HG03066 (cell line): ENCODE measurements at regions not wholly inside any gene's neighbourhood (a gene's known extent, or its start where the extent isn't known, plus 50 kb on each side); places are given as distances from the start of the nearest gene placed in this dataset.
A peak's percentile ranks its signal among the peaks of the same experiment; 100 is the strongest.
"Not testable (repeated sequence)": the region's sequence is repeated elsewhere in the genome, so short reads cannot be mapped to it uniquely, and the experiment has no call there.

Experiments used
- ATAC-seq: cut with Tn5 transposase; IDR thresholded peaks from one replicate; pipeline ENCODE4 v1.9.1; 2021; ENCODE audit warnings: low read depth; ENCODE audit not compliant: unreplicated experiment

DNA sequence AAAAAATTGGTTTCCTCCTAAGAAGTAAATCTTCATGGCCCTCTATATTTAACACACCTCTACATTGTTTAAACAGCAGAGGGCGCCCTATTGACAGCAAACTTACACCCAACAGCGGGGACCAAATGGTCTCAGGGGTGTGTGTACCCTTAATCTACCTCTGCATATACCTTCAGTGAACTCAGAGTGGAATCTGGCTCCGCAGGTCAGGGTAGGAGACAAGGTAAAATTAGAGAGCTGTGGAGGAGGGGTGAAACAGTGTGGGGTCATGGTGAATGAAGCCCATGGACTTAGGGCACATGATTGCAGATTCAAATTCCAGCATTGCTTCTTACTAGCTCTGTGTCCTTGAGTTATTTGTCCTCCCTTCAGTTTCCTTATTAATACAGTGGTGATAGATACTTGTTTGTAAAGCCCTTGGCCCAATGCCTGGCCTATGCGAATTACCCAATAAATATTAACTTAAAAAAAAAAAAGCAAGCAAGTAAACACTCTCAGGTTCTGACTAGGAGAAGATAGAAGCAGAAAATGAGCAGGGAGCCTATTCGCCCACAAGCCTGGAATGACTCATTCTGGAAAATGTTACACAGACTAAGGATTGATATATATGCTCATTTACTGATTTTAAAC lies 122.9 kb downstream of the CAVIN4 start:
- no peak for ATAC-seq

DNA sequence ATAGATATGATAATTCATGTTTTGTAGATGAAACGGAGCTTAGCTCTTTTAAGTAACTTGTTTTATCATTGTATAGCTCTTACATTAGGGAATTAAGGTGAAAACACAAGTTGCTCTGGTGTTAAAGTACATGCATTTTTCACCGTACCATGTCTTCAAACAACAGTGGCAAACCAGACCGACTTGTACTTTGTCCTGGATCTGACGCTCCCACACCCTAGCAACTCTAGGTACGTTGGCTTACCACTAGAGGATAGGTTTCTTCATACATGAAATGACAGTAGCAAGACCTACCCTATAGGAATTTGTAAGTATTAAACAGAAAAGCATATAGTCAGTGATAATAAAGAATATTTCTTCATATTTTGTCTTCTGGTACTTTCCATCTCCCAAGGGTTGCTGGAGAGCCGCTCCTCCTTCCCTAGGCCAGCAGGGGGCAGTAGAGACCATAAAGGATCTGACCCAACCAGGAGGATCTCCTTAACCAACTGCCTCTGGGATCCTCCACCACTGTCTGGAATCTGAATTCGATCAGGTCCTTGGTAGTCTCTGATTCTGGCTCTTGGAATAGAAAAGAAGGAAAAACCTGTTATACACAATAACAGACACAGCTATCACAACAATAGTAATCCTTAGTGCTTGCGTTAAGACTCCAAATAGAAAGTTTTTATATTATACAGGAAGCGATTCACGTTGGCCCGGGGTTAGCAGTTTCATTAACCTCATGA lies 136.7 kb downstream of the CAVIN4 start:
- ATAC-seq: peak; percentile 73

DNA sequence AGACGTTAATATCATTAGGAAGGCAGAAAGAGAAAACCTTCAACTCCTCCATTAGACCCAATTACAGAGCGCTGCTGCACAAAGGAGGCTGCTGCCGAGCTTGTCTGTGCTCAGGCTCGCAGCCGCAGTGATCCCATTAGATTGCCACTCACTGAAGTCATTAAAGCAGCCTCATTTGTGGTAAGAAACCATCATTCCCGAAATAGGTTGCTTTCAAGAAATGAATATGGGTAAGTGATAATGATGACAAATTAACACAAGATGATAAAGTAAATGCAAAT lies 137.2 kb downstream of the CAVIN4 start:
- no peak for ATAC-seq

DNA sequence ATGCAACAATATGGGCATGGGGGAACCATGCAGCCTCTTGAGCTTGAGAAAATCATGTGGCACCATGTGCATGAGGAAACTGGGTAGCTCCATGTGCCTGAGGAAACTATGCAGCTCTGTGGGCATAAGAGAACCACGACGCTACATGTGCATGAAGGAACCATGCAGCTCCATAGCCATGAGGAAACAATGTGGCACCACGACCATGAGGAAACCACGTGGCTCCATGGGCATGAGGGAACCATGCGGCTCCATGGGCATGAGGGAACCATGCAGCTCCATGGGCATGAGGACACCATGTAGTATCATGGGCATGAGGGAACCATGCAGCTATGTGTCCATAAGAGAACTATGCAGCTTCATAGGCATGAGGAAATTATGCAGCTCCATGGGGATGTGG lies 140.8 kb downstream of the CAVIN4 start:
- ATAC-seq: no peak

DNA sequence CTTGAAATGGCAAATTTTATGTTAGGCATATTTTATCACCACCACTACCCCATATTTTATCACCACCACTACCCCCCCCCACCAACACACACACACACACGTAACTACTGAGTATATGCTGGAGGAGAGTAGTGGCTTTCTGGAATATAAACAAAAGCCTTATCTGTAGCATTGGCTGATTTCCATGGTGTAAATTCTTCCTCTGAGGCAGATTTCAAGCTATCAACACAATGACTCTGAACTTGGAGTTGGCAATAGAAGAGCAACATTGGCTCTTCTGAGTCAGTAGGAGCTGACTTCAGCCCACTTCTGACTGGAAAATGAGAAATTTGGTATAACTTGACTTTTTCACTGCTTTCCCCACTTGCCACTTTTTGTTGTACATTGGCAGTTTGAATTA lies 143.0 kb downstream of the CAVIN4 start:
- ATAC-seq: no peak

DNA sequence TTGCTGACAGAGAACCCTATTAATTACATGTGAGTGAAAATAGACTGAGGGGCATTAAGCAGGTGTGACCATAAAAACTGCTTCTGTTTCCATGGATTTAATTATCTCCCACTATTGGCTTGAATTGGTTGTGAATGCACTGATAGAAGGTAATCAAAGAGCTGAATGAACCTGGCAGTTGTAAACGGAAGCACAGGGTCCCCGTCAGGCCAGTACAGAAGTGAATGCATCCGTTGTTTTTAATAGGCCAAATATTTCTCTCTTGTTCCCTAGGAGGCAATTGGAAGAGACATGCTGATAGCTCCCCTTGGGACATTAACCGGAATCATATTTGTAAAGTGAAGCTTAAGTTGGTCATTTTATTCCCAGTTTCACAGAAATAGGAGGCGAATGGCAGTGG lies 147.0 kb downstream of the CAVIN4 start:
- no peak for ATAC-seq

DNA sequence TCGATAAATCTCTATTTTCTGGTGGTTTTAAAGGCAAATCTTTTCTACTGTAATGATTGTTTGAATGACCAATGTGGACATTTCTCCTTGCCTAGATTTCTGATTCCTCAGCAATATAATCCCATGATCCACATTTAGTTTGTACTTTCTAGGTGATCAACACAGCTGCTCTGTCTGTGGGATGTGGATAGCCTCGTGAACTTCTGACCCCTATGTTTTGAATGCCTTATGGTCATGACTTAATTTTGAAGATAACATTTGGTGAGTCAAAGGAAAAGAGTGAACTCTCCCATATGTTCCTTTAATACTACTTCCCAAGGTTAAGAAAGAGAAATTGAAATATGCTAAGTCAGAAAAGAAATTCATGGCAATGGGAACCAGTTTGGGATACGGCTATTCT lies 147.5 kb downstream of the CAVIN4 start:
- no peak for ATAC-seq

DNA sequence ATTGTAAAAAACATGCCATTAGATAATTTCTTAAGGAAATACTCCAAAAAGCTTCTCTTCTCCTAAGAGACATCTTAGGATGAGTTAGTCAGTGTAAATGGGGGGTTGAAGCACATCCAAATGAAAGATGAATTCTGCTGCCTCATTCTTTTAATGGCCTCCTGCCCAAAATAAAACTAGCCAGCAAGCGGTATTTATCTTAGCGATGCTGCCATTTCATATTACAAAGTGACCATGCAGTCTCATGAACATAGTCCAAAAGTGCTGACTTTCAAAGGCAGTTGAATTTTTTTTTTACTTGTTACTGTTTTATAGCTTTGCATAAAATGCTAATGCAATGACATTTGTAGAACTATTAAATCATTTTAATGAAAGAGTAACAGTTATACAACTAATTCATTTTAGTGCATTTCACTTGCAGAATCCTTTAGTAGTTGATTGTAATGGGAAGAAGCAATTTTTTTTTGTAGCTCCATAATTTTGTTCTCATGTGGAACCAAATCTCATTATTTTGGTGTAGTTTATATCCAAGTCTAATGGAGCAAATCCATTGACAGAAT lies 151.5 kb downstream of the CAVIN4 start:
- no peak for ATAC-seq

DNA sequence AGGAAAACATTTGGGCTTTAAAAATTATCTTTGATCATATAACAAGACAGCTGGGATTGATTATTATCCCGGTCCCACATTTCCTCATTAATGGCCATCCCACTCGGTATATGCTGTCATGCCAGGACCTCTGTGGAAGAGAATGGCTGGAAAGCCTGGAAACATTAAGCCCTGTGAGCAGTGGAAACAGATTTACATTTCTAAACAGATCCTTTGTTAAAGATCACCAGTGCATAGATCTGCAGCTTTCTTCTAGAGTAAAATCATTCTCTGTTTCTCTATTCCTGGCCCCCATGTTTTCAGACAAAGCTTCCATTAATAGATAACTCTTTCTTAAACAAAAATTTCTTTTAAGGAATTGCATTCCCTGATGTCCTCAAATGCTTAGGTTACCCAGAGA lies 152.2 kb downstream of the CAVIN4 start:
- no peak for ATAC-seq

DNA sequence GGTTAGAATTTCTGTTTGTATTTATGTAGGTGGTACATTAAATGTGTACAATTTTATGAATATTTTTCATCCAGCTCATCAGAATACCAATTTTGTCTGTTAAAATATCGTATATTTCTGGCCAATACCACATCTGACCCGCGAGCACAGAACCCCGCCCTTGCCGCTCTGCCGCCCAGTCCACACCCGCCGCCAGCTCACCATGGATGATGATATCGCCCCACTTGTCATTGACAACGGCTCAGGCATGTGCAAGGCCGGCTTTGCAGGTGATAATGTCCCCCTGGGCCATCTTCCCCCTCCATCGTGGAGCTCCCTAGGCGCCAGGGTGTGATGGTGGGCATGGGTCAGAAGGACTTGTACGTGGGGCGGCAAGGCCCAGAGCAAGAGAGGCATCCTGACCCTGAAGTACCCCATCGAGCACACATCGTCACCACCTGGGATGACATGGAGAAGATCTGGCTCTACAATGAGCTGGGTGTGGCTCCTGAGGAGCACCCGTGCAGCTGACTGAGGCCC lies 153.2 kb downstream of the CAVIN4 start:
- no peak for ATAC-seq

DNA sequence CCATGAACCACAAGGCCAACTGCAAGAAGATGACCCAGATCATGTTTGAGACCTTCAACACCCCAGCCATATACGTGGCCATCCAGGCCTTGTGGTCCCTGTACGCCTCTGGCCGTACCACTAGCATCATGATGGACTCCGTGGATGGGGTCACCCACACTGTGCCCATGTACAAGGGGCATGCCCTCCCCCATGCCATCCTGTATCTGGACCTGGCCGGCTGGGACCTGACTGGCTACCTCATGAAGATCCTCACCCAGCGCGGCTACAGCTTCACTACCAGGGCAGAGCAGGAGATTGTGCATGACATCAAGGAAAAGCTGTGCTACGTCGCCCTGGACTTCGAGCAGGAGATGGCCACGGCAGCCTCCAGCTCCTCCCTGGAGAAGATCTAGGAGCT lies 153.7 kb downstream of the CAVIN4 start:
- no peak for ATAC-seq

DNA sequence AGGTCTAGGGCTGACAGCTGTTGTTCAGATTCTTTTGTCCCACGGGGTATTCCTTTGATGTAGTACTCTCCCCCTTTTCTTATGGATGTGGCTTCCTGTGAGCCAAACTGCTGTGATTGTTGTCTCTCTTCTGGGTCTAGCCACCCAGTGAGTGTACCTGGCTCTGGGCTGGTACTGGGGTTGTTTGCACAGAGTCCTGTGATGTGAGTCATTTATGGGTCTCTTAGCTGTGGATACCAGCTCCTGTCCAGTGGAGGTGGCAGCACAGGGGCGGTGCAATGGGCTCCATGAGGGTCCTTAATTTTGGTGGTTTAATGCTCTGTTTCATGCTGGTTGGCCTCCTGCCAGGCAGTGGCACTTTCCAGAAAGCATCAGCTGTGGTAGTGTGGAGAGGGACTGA lies 161.3 kb downstream of the CAVIN4 start:
- no peak for ATAC-seq

DNA sequence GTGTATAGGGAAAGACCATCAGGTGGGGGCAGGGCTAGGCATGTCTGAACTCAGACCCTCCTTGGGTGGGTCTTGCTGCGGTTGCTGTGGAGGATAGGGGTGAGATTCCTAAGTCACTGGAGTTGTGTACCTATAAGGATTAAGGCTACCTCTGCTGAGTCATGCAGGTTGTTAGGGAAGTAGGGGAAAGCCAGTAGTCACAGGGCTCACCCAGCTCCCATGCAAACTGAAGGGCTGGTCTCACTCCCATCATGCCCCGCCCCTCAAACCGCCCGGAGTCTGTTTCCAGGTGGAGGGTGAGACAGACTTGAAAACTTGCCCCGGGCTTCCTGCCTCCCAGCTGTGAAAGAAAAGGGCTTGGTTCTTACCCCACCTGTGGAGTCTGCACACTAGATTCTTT lies 161.8 kb downstream of the CAVIN4 start:
- ATAC-seq: no peak

DNA sequence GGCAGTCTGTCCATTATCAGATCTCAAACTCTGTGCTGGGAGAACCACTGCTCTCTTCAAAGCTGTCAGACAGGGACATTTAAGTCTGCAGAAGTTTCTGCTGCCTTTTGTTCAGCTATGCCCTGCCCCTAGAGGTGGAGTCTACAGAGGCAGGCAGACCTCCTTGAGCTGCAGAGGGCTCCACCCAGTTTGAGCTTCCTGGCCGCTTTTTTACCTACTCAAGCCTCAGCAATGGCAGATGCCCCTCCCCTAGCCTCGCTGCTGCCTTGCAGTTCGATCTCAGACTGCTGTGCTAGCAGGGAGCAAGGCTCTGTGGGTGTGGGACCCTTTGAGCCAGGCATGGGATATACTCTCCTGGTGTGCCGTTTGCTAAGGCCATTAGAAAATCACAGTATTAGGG lies 171.1 kb downstream of the CAVIN4 start:
- ATAC-seq: not testable (repeated sequence)

DNA sequence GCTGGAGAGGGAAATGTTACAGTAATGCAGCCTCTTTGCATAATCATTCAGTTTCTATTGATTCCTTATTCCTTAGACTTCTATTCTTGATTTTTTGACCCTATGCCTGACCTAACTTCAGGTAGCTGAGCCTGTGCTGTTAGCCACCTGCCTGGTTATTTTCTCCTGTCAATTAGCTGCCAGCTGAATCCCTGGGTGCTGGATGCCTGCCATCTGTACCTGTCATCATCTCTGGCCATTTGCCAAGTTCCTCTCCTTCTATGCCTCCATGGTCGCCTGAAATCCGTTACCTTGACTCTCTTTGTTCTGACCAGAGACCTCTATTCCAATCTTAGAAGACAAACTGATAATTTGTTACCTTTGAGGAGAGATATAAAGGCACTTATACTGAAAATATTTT lies 178.3 kb downstream of the CAVIN4 start:
- no peak for ATAC-seq

DNA sequence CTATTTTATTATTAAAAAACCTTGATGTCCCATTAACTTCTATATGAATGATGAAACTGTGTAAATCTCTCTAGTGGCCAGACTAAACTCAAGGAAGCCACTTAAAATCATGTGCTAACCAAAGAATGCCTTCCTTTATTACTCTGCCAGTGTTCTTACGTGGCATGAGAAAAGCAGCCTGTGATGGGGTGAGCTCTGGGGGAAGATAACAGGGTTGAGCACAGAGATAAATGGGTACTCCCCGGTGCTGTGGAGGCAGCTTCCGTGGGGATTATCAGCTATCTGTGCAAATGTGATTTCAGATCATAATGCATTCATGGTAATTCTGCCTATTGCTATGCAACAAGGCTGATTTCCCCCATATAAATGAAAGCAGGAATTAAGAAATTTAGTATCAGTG lies 181.3 kb downstream of the CAVIN4 start:
- ATAC-seq: no peak

DNA sequence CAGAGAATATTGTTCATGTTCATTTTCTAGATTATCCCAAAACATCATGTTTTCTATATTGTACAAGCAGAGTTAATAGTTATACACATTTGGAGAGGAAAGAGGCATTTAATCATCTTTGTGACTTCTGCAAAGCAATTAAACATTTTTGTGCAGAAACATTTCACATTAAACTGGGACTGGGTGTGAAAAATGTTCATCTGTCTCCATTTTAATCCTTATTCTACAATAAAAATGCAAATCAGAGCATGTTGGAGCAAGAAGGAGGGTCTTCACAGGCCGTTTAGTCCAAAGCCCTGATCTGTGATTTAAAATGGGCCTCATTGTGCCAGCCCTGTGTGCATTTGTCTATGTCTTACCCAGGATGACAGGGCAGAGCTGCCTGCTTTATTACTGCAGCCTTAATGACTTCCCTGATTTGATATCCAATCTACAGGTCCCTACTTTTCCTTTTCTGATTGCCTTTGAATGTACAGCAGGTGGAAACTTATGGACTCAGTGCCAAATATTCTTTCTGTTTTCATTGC lies 183.5 kb downstream of the CAVIN4 start:
- no peak for ATAC-seq

DNA sequence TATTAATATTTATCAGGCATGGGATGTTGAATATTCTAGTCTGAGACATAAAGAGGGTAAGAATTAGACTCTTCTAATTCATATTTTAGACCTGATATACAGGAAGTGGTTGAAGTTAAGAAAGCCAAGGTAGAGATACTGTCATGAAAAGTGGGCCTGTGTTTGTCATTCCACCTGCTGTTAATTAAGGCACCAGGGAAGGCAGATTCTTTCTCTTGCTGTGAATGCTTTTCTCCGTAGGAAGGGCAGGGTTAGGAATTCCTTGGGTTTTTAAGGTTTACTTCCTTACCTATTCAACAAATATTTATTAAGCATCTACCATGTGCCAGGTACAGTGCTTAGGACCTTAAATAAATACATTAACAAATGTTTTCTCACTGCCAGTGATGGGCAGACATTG lies 196.4 kb downstream of the CAVIN4 start:
- ATAC-seq: no peak

DNA sequence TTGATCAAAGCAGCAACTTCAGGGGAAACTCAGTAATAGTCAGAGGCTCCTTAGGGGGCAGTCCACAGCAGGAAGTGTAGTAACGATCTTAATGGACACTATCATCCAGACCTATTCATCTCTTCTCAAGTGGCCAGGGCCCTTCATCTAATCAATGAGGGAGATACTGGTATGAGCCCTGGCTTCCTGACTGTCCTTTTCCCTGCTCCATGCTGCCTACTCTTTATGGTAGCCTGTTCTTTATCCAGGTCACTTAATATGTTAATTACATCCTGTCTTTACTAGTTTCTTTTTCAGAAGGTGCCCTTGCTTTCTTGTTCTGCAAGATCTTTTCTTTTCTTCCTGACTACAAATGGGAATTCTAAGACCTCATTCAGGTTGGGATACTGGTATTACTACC lies 197.1 kb downstream of the CAVIN4 start:
- ATAC-seq: no peak

DNA sequence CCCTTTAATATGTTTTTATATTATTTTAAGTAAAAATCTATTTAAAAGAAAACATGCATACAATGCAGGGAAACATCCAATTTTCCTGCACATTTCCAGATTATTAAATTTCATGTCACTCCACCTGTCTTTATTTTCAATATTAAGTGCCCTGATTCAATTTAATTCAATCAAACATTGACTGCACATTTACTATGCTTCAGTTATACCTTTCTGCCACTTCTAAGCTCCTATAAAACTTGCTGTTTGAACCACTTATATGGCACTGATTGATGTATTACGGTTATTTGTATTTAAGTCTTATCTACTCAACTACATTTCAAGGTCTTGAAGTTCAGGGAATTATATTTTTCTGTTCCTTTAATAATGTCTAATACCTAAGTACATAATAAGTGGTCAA lies 198.0 kb downstream of the CAVIN4 start:
- no peak for ATAC-seq

DNA sequence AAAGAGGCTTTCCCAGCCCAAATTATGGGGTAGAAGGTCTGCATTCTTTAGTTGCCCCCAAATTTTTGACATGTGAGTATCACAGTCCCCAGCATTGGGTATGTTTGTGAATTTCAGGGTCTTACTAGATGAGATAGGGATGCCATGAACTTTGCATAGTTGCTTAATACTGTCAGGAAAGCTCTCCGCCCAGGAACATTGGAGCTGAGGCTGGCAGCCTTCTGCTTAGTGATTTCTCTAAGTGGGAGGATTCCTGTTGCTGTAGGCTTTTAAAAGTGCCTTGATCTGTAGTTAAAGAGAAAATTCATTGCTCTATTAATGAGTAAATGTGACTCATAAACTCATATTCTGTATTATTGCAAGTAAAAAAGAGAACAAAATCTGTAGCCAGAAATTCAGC lies 206.9 kb downstream of the CAVIN4 start:
- no peak for ATAC-seq

DNA sequence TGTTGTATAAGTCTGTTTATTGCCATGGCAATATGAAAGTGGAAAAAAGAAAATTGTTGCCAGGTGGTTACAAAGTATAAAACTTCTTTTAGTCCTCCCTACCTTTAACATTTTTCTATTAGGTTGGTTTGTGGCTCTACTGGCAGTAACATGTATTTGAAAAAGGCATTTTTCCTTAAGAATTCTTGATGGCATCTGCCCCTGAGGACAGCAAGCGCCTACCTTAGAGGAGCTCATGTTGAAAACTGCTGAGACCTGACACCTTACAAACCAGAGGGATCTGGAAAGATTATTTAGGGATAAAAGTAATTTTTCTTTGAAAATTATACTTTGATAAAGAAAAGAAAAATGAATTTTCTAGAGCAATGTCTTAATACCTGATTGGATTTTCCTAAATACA lies 208.1 kb downstream of the CAVIN4 start:
- ATAC-seq: no peak
